Heart left ventricle (tissue), 16 donors: ENCODE measurements at regions not wholly inside any gene's neighbourhood (a gene's known extent, or its start where the extent isn't known, plus 50 kb on each side); places are given as distances from the start of the nearest gene placed in this dataset.

Experiments
- ATAC-seq, 4 donors: fragments of 200-7000 bp; cut with Tn5 transposase; one replicate each; pipeline ENCODE4 v1.9.1; 2020 to 2022; ENCODE audit warnings: moderate library complexity in 4 of 4, mild to moderate bottlenecking in 3 of 4, moderate number of reproducible peaks in 1 of 4
- DNase-seq, 5 donors: peaks; one replicate each; pipeline ENCODE4 v3.0.0-alpha.2; 2020
- H3K27ac ChIP-seq, 12 donors: fragments of 200-600 bp; sonication (generic) in 4 of 12; one replicate each; pipeline versions ENCODE4 v1.5.0 to v1.8.0; 2016 to 2022; ENCODE audit warnings: mild to moderate bottlenecking in 2 of 12
- H3K27me3 ChIP-seq, 9 donors: fragments of 200-600 bp; sonication (generic) in 2 of 9; one replicate each; pipeline versions ENCODE4 v1.5.1 to v1.8.0; 2016 to 2022; ENCODE audit warnings: mild to moderate bottlenecking in 3 of 9
- H3K36me3 ChIP-seq, 9 donors: fragments of 200-600 bp; sonication (generic) in 2 of 9; one replicate each; pipeline versions ENCODE4 v1.5.0 to v1.8.0; 2018 to 2022; ENCODE audit warnings: mild to moderate bottlenecking in 2 of 9
- H3K4me1 ChIP-seq, 12 donors: fragments of 200-600 bp; sonication (generic) in 4 of 12; one replicate each; pipeline versions ENCODE4 v1.5.0 to v1.8.0; 2016 to 2022; ENCODE audit warnings: mild to moderate bottlenecking in 3 of 12
- H3K4me3 ChIP-seq, 12 donors: fragments of 200-600 bp; sonication (generic) in 4 of 12; one replicate each; pipeline versions ENCODE4 v1.5.0 to v1.8.0; 2017 to 2022; ENCODE audit warnings: mild to moderate bottlenecking in 9 of 12, moderate library complexity in 4 of 12
- H3K9me3 ChIP-seq, 12 donors: fragments of 200-600 bp; sonication (generic) in 4 of 12; one replicate each; pipeline versions ENCODE4 v1.5.0 to v1.8.0; 2016 to 2022; ENCODE audit warnings: mild to moderate bottlenecking in 1 of 12
- CTCF ChIP-seq, 12 donors: fragments of 200-600 bp; sonication (generic) in 4 of 12; IDR thresholded peaks; one replicate each; pipeline versions ENCODE4 v1.5.0 to v1.8.0; 2018 to 2022; ENCODE audit warnings: antibody characterized with exemption in 12 of 12, mild to moderate bottlenecking in 5 of 12
- POLR2A ChIP-seq, 2 donors: fragments of 450-650 bp; IDR thresholded peaks; one replicate each; pipeline ENCODE4 v1.6.1; 2017; ENCODE audit warnings: antibody characterized with exemption in 2 of 2, mild to moderate bottlenecking in 2 of 2, moderate library complexity in 2 of 2
- WGBS, 4 donors: extraction: QIAGEN DNeasy Blood & Tissue Kit in 2 of 4; methylation state at CpG; one replicate each; pipeline versions ENCODE4 v1.1.5 to v1.1.7; 2013 to 2018; 5-methylcytosine and 5-hydroxymethylcytosine counted together
- intact Hi-C, 10 donors: fragments of 100-400 bp; cut with DNase I; formaldehyde crosslinking; loops; one replicate each; pipeline versions ENCODE4 v1.11.1 to v1.14.2; 2022
- donor health status: ischemic (EF 13 %, LVEDD 7.1; RV severe dilation, severe dysfunction).
- donor health status: healthy with polysubstance abuse.
- donor health status: DM: no; HTN: yes; CAD: no.
- donor health status: DM: no; HTN: no; CAD: no.
- donor health status: ischemic (EF 25% LVEDD 6.9; RV normal size, moderate dysfunction).
- donor health status: ischemic (EF 25% LVEDD 5.7; RV mildly dilated, moderate dysfunction).
- donor health status: healthy.
- donor health status: DM: yes; HTN: yes; CAD: no.
- donor health status: ischemic (EF 35%, LVEDD 5.7; RV mildly dilated, moderate dysfunction).
- donor health status: nonischemic (EF 11% LVEDD 7.7; RV severe dilation, severe dysfunction).
- donor health status: DM: yes; HTN: yes; CAD: no.
- donor health status: PGD.
- donor health status: ischemic (EF 29% LVEDD 5.4; RV normal size, mild dysfunction).
- donor health status: nonischemic (EF 23%, LVEDD 6.1; RV moderate dilation, normal function).

GRCh38 chrX:113586281-113586898 lies 745.8 kb upstream of the AMOT start:
- Histone ChIP-seq H3K9me3 (peaks cover 0 to 7% (median 0%) of the 10 kb centered on the region in 12 donors), H3K4me3 (no peak overlapping the region), H3K36me3 (no peaks in the 10 kb centered on the region), H3K27me3 (peaks cover 0 to 7% (median 0%) of the 10 kb centered on the region in 9 donors), H3K4me1 (no peaks in the 10 kb centered on the region), H3K27ac (no peak overlapping the region)
- intact Hi-C loops = no loop called here
- DNase-seq (no peak), ATAC-seq (no peak)
- WGBS, 4 donors = 73 to 89% (median 82%) methylated on average over 11 to 15 of the region's 15 CpGs
- no peak for TF ChIP-seq POLR2A (IDR thresholded peaks at IDR 0.05)
- no peak for TF ChIP-seq CTCF (IDR thresholded peaks at IDR 0.05)

GRCh38 chrX:113580486-113580885 lies 739.9 kb upstream of the AMOT start:
- intact Hi-C loops = no loop called here
- 82 to 93% (median 90%) methylated on average over 2 of the region's 2 CpGs for WGBS, 4 donors
- ATAC-seq = no peak

GRCh38 chrX:113558576-113558975 lies 717.9 kb upstream of the AMOT start:
- H3K4me3 ChIP-seq = no peak overlapping the region
- WGBS, 4 donors = 52 to 68% (median 62%) methylated on average over 1 of the region's 1 CpG
- H3K36me3 ChIP-seq = no peaks in the 10 kb centered on the region
- DNase-seq (no peak), ATAC-seq (no peak)
- H3K27me3 ChIP-seq = peaks cover 0 to 9% (median 0%) of the 10 kb centered on the region in 9 donors
- H3K4me1 ChIP-seq = no peaks in the 10 kb centered on the region
- no peak overlapping the region for H3K27ac ChIP-seq
- intact Hi-C loops = no loop called here
- no peak for TF ChIP-seq POLR2A (IDR thresholded peaks at IDR 0.05)
- no peak for TF ChIP-seq CTCF (IDR thresholded peaks at IDR 0.05)
- H3K9me3 ChIP-seq = no peaks in the 10 kb centered on the region

More at GRCh38 chrX:113580486-113580885, 739.9 kb upstream of the AMOT start:
- no peak for DNase-seq
- H3K4me1 ChIP-seq = no peaks in the 10 kb centered on the region
- TF ChIP-seq POLR2A (IDR thresholded peaks at IDR 0.05) (no peak), CTCF (IDR thresholded peaks at IDR 0.05) (no peak)
- no peaks in the 10 kb centered on the region for H3K36me3 ChIP-seq
- H3K27me3 ChIP-seq = no peaks in the 10 kb centered on the region
- peaks cover 0 to 29% (median 0%) of the 10 kb centered on the region in 12 donors for H3K9me3 ChIP-seq
- no peak overlapping the region for H3K4me3 ChIP-seq
- H3K27ac ChIP-seq = no peak overlapping the region

- H3K9me3 ChIP-seq = no peaks in the 10 kb centered on the region
- intact Hi-C loops = no loop called here
- no peaks in the 10 kb centered on the region for H3K36me3 ChIP-seq
- WGBS, 4 donors = 62 to 85% (median 69%) methylated on average over 1 of the region's 1 CpG
- DNase-seq (no peak), ATAC-seq (no peak)
- H3K4me3 ChIP-seq = no peak overlapping the region
- H3K27ac ChIP-seq = no peak overlapping the region
- TF ChIP-seq CTCF (IDR thresholded peaks at IDR 0.05) = no peak
- TF ChIP-seq POLR2A (IDR thresholded peaks at IDR 0.05) = no peak
- no peaks in the 10 kb centered on the region for H3K4me1 ChIP-seq
- H3K27me3 ChIP-seq = no peaks in the 10 kb centered on the region
Measured at GRCh38 chrX:113551919-113552318, 711.3 kb upstream of the AMOT start.
